ENCODE measurements at regions not wholly inside any gene's neighbourhood (a gene's known extent, or its start where the extent isn't known, plus 50 kb on each side); places are given as distances from the start of the nearest gene placed in this dataset.

- DNase-seq: no peak
- Histone ChIP-seq H3K4me3 (no peak overlapping the region), H3K4me1 (ENCODE audit: low read depth) (no peaks in the 10 kb centered on the region), H3K9me3 (no peaks in the 10 kb centered on the region), H3K36me3 (ENCODE audit: low read depth) (no peaks in the 10 kb centered on the region)
- intact Hi-C loops (cut with DNase I, micrococcal nuclease): no loop called here
- no peak for TF ChIP-seq CTCF (IDR thresholded peaks at IDR 0.05)
- ATAC-seq: no peak
Observed at GRCh38 chr3:117750674-117751269, 1041.2 kb downstream of the TUSC7 start.

GRCh38 chr3:117751651-117752050, 1042.1 kb downstream of the TUSC7 start:
- no peaks in the 10 kb centered on the region for H3K9me3 ChIP-seq
- TF ChIP-seq CTCF (IDR thresholded peaks at IDR 0.05): no peak
- intact Hi-C loops (cut with DNase I, micrococcal nuclease): no loop called here
- ATAC-seq (no peak), DNase-seq (no peak)
- H3K4me1 ChIP-seq (ENCODE audit: low read depth): no peaks in the 10 kb centered on the region
- H3K4me3 ChIP-seq: no peak overlapping the region
- no peaks in the 10 kb centered on the region for H3K36me3 ChIP-seq (ENCODE audit: low read depth)

- H3K36me3 ChIP-seq (ENCODE audit: low read depth): no peaks in the 10 kb centered on the region
Observed at GRCh38 chr3:117752984-117753717, 1043.6 kb downstream of the TUSC7 start.

GRCh38 chr3:117754058-117754457, 1044.5 kb downstream of the TUSC7 start:
- no peak for DNase-seq
- Histone ChIP-seq H3K36me3 (ENCODE audit: low read depth) (no peaks in the 10 kb centered on the region), H3K9me3 (no peaks in the 10 kb centered on the region), H3K4me3 (no peak overlapping the region), H3K4me1 (ENCODE audit: low read depth) (no peaks in the 10 kb centered on the region)
- intact Hi-C loops (cut with DNase I, micrococcal nuclease): no loop called here
- ATAC-seq: no peak
- TF ChIP-seq CTCF (IDR thresholded peaks at IDR 0.05): no peak

More at GRCh38 chr3:117752984-117753717, 1043.6 kb downstream of the TUSC7 start:
- no peak for ATAC-seq
- no peaks in the 10 kb centered on the region for H3K4me1 ChIP-seq (ENCODE audit: low read depth)
- DNase-seq: no peak
- H3K9me3 ChIP-seq: no peaks in the 10 kb centered on the region
- intact Hi-C loops (cut with DNase I, micrococcal nuclease): no loop called here
- H3K4me3 ChIP-seq: no peak overlapping the region
- no peak for TF ChIP-seq CTCF (IDR thresholded peaks at IDR 0.05)

- Histone ChIP-seq H3K9me3 (no peaks in the 10 kb centered on the region), H3K4me1 (ENCODE audit: low read depth) (no peaks in the 10 kb centered on the region), H3K4me3 (no peak overlapping the region), H3K36me3 (ENCODE audit: low read depth) (no peaks in the 10 kb centered on the region)
- ATAC-seq (no peak), DNase-seq (no peak)
- no peak for TF ChIP-seq CTCF (IDR thresholded peaks at IDR 0.05)
- intact Hi-C loops (cut with DNase I, micrococcal nuclease): no loop called here
Observed at GRCh38 chr3:117754841-117755240, 1045.3 kb downstream of the TUSC7 start.
